Tibial artery (tissue), 4 donors: ENCODE measurements at regions not wholly inside any gene's neighbourhood (a gene's known extent, or its start where the extent isn't known, plus 50 kb on each side); places are given as distances from the start of the nearest gene placed in this dataset.

ENCODE experiments used
- DNase-seq, 2 donors: peaks; one replicate each; pipeline ENCODE4 v3.0.0-alpha.2; 2019
- H3K27ac ChIP-seq, 2 donors: fragments of 200-600 bp; sonication (generic) in 1 of 2; 1 replicate in 1 of 2; 2 replicates in 1 of 2; pipeline ENCODE4 v1.5.1; 2018 to 2019; ENCODE audit warnings: mild to moderate bottlenecking in 1 of 2
- H3K27me3 ChIP-seq, 2 donors: fragments of 200-600 bp; sonication (generic) in 1 of 2; one replicate each; pipeline versions ENCODE4 v1.5.1 to v1.6.0; 2016 to 2019
- H3K36me3 ChIP-seq, 3 donors: fragments of 200-600 bp; sonication (generic) in 2 of 3; one replicate each; pipeline ENCODE4 v1.5.1; 2016 to 2019; ENCODE audit warnings: mild to moderate bottlenecking in 2 of 3
- H3K4me1 ChIP-seq, 4 donors: fragments of 200-600 bp; sonication (generic) in 2 of 4; 1 replicate in 3 of 4; 2 replicates in 1 of 4; pipeline ENCODE4 v1.5.1; 2016 to 2019
- H3K4me3 ChIP-seq, 2 donors: fragments of 200-600 bp; sonication (generic) in 1 of 2; 1 replicate in 1 of 2; 2 replicates in 1 of 2; pipeline ENCODE4 v1.5.1; 2018 to 2019; ENCODE audit warnings: mild to moderate bottlenecking in 2 of 2
- H3K9me3 ChIP-seq, 3 donors: fragments of 200-600 bp; sonication (generic) in 1 of 3; one replicate each; pipeline ENCODE4 v1.5.1; 2016 to 2019
- CTCF ChIP-seq, 2 experiments: fragments of 200-600 bp in 1 of 2; fragments of 450-650 bp in 1 of 2; IDR thresholded peaks; one replicate each; pipeline ENCODE4 v1.5.1; 2017 to 2019; ENCODE audit warnings: antibody characterized with exemption in 2 of 2, mild to moderate bottlenecking in 1 of 2, moderate library complexity in 1 of 2
- intact Hi-C: fragments of 100-400 bp; cut with DNase I; formaldehyde crosslinking; loops from one replicate; pipeline ENCODE4 v1.15.0; 2023; ENCODE audit warnings: low total_unique reads

DNA sequence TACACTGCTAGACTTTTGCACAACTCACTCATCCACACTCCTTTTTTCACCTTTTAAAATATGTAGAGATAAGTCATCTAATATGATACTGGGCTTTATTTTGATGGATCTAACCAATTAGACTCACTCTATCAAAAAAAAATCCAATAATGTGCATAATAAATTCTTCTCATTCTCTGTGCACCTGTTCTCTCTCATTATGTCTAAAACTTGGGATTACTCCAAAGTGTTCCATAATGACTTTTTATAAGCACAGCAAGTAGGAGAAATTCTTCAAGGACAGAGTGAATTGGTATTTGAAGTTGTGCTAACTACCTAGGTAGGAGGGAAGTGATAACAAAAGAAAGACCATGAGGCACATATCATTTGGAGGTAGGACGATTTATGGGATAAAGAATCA is 1438.8 kb downstream of the PCDH7 start:
- intact Hi-C loops: no loop called here
- Histone ChIP-seq H3K27me3 (no peaks in the 10 kb centered on the region), H3K27ac (no peak overlapping the region), H3K36me3 (no peaks in the 10 kb centered on the region), H3K4me1 (no peaks in the 10 kb centered on the region), H3K4me3 (no peak overlapping the region), H3K9me3 (no peaks in the 10 kb centered on the region)
- no peak for TF ChIP-seq CTCF (IDR thresholded peaks at IDR 0.05)
- no peak for DNase-seq

DNA sequence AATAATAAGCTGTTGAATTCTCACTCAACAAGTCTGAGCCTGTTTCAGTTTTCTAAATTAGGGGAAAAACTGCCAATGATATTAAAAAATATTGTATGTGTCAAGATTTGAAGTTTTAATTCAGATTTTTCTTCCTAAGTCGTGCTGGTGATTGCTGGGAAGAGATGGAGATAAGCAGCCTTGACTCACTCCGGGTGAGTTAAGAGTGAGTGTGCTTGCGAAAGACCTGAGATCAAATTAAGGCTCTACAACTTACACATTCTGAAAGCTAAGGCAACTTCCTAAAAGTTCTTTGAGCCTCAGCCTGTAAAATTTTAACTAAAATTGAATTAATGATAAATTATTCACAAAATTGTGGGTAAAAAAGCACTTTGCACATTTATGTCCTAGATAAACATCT is 1441.2 kb downstream of the PCDH7 start:
- DNase-seq: no peak
- no peak overlapping the region for H3K4me3 ChIP-seq
- no peak overlapping the region for H3K27ac ChIP-seq
- intact Hi-C loops: no loop called here
- no peaks in the 10 kb centered on the region for H3K27me3 ChIP-seq
- TF ChIP-seq CTCF (IDR thresholded peaks at IDR 0.05): no peak
- H3K36me3 ChIP-seq: no peaks in the 10 kb centered on the region
- no peaks in the 10 kb centered on the region for H3K9me3 ChIP-seq
- no peaks in the 10 kb centered on the region for H3K4me1 ChIP-seq

GRCh38 chr4:32163125-32163524 is 1443.0 kb downstream of the PCDH7 start:
- no peaks in the 10 kb centered on the region for H3K27me3 ChIP-seq
- intact Hi-C loops: no loop called here
- no peaks in the 10 kb centered on the region for H3K4me1 ChIP-seq

GRCh38 chr4:32169841-32170240 is 1449.7 kb downstream of the PCDH7 start:
- no peak for TF ChIP-seq CTCF (IDR thresholded peaks at IDR 0.05)
- no peak for DNase-seq
- no peaks in the 10 kb centered on the region for H3K9me3 ChIP-seq
- no peaks in the 10 kb centered on the region for H3K27me3 ChIP-seq
- no peak overlapping the region for H3K4me3 ChIP-seq
- H3K4me1 ChIP-seq: no peaks in the 10 kb centered on the region
- H3K27ac ChIP-seq: no peak overlapping the region
- no peaks in the 10 kb centered on the region for H3K36me3 ChIP-seq
- intact Hi-C loops: no loop called here

More at GRCh38 chr4:32163125-32163524, 1443.0 kb downstream of the PCDH7 start:
- TF ChIP-seq CTCF (IDR thresholded peaks at IDR 0.05): no peak
- Histone ChIP-seq H3K9me3 (no peaks in the 10 kb centered on the region), H3K4me3 (no peak overlapping the region), H3K36me3 (no peaks in the 10 kb centered on the region), H3K27ac (no peak overlapping the region)
- DNase-seq: no peak

- Histone ChIP-seq H3K4me3 (no peak overlapping the region), H3K9me3 (no peaks in the 10 kb centered on the region), H3K4me1 (no peaks in the 10 kb centered on the region), H3K27ac (no peak overlapping the region), H3K27me3 (no peaks in the 10 kb centered on the region), H3K36me3 (no peaks in the 10 kb centered on the region)
- intact Hi-C loops: no loop called here
- no peak for DNase-seq
- TF ChIP-seq CTCF (IDR thresholded peaks at IDR 0.05): no peak
These were observed 1451.9 kb downstream of the PCDH7 start for GRCh38 chr4:32172086-32172485.

- Histone ChIP-seq H3K4me1 (no peaks in the 10 kb centered on the region), H3K9me3 (no peaks in the 10 kb centered on the region), H3K36me3 (no peaks in the 10 kb centered on the region), H3K4me3 (no peak overlapping the region), H3K27ac (no peak overlapping the region), H3K27me3 (no peaks in the 10 kb centered on the region)
- intact Hi-C loops: no loop called here
- no peak for TF ChIP-seq CTCF (IDR thresholded peaks at IDR 0.05)
- DNase-seq: no peak
These were observed 1452.6 kb downstream of the PCDH7 start for GRCh38 chr4:32172761-32173160.
